EH (cell line): ENCODE measurements at regions not wholly inside any gene's neighbourhood (a gene's known extent, or its start where the extent isn't known, plus 50 kb on each side); places are given as distances from the start of the nearest gene placed in this dataset.
A peak's percentile ranks its signal among the peaks of the same experiment; 100 is the strongest.

Source experiments
- DNase-seq: peaks from one replicate; pipeline ENCODE4 v3.0.0-alpha.2; 2015; ENCODE audit warnings: low read depth

DNA sequence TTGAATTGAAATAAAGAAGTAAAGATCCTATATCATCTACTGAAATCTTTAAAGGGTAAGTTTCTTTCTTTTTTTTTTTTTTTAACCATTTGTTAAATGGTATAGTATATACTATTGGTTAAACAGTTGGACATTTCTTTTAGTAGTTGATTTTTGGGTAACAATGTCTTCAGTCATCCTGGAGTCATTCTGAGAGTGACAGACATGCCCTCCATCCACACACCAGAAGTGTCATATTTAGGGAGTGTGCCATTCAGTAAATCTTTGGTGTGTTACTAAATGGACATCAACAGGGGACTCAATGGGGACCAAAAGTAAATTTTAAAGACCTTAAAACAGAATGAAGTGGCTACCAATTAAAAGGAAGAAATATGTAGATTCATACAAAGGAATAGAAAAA, 50.8 kb upstream of the SLC39A10 start:
- DNase-seq: no peak

DNA sequence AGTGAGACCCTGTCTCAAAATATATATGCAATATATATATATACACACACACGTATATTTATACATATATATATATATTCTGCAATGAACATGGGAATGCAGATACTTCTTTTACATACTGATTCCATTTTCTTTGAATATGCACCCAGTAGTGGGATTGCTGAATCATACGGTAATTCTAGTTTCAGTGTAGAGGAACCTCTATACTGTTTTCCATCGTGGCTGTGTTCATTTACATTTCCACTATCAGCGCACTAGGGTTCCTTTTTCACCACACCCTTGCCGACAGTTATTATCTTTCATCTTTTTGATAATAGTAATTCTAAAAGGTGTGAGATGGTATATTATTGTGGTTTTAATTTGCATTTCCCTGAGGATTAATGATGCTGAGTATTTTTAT, 52.3 kb upstream of the SLC39A10 start:
- no peak for DNase-seq

DNA sequence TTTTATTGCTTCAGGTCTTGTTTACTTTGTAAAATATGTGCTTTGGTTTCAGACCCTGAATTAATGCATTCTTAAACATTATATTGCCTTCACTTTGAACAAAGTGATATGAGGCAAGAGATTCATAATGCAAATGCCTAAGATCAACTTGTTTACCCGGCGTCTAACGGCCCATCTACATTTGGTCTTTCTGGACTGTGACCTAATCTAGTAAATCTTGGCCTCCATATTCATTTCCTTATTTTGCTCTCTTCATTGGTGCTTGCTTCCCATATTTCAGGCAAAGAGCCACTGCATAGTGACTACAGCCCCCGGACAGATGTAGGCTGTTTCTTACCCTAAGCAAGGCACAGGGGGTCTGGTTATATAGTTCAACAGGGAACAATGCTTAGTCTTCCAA, 53.0 kb upstream of the SLC39A10 start:
- no peak for DNase-seq

DNA sequence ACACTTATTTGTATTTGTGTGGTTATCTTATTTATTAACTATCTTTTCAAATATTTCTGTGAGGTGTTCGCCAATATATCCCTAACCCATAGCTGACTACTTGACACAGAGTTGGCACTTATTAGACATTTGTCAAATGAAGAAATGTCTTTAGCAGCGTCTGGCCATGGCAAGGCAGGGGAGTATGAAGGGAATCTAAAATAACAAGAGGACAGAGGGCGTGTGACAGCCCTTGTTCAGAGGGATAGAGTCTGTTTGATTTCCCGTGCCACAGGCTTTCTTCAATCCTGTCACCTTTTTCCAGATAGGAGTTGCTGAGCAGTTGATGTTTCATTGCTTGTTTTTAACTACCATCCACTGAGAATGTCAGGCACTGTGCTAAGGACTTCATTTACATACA, 53.6 kb upstream of the SLC39A10 start:
- no peak for DNase-seq

DNA sequence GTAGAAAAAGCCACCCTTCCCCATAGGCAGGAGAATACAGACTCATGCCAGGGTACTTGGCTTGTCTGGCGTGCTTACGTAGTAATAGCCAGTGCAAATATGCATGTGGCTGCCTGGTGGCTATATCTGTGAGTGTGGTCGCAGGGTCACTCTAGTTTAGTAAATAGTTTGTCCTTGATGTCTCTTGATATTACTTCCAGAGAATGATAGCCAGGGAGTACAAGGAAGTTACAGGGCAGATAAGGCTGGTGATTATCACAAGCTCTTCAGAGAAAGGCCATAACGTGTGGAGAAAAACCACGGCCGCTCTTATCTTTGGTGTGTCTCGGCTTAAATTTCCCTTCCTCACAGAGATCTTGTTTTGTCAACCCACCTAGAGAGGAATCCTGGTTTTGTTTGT, 54.3 kb upstream of the SLC39A10 start:
- no peak for DNase-seq

GRCh38 chr2:195601361-195601760, 55.7 kb upstream of the SLC39A10 start:
- peak; percentile 32 for DNase-seq

GRCh38 chr2:195600778-195601177, 56.2 kb upstream of the SLC39A10 start:
- DNase-seq: no peak

DNA sequence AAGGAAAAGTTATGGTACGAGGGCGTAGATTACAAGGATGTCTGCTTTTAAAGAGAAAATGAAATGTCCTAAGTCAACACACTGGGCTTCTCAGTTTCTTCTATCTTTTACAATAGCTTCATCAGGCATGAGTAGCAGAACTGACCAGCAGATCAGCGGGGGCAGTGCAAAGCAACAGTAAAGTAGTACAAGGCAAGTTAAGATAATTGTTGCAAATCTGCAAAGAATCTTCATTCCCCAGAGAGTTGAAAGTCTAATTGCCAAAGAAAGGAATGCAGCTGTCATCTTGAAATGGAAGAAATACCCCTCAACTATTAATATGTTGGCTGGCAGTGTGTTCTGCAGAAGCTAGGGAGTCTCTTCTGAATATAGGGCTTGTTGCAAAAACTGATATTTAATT, 60.2 kb upstream of the SLC39A10 start:
- DNase-seq: peak; percentile 22

- DNase-seq: no peak
These were observed 61.2 kb upstream of the SLC39A10 start for GRCh38 chr2:195595825-195596224.

- peak; percentile 6 for DNase-seq
These were observed 61.9 kb upstream of the SLC39A10 start for GRCh38 chr2:195594919-195595694.

GRCh38 chr2:195594248-195594647, 62.8 kb upstream of the SLC39A10 start:
- no peak for DNase-seq

GRCh38 chr2:195592105-195592504, 64.9 kb upstream of the SLC39A10 start:
- no peak for DNase-seq

DNA sequence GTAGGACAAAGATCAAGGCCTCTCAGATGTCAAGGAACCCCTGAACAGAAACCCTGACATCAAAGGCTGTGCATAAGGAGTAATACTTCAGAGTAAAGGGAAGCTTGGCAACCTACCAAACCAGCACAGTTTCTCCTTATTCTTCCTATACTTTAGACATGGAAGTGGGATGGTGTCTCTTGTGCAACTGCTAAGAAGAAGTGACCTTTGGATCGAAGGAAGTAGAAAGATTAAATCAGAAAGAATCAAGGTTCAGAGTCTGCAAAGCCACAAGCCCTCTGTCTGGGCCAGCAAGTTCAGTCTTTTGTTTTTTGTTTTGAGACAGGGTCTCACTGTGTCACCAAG, 66.2 kb upstream of the SLC39A10 start:
- DNase-seq: no peak

DNA sequence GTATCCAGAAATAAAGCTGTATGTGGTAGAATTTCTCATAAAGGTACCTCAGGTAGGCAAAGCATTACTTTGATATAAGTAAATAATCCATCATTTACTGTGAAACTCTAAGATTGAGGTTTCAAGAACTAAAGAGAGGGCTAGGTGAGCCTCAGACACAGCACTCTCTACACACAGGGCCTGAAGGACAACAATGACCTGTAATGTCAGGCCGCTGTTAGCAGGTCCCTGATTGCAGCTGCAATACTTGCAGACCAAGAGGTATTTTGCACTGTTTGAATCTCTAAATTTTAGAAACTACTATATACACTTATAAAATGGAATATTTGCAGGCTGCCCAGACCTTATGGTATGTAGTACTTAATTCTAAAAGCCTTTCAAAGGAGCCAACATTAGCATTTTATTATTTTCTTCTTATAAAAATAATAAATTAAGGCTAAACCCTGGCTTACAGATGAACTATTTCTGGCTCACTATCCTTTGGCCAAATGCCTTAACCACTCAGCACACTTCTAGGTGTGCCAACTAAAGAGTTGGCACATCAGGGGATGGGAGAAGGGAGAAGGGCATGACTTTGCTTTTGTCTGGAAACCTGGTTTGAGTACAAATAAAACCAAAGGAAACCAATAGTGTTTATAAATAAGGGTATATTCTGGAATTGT, 66.7 kb upstream of the SLC39A10 start:
- DNase-seq: no peak

- DNase-seq: no peak
These were observed 69.1 kb upstream of the SLC39A10 start for GRCh38 chr2:195587966-195588365.

GRCh38 chr2:195586062-195586714, 70.8 kb upstream of the SLC39A10 start:
- no peak for DNase-seq

- DNase-seq: no peak
These were observed 74.8 kb upstream of the SLC39A10 start for GRCh38 chr2:195582188-195582587.

- peak; percentile 13 for DNase-seq
These were observed 77.1 kb upstream of the SLC39A10 start for GRCh38 chr2:195579776-195580555.

- peak; percentile 92 for DNase-seq
These were observed 81.1 kb upstream of the SLC39A10 start for GRCh38 chr2:195575879-195576401.

GRCh38 chr2:195575016-195575415, 82.0 kb upstream of the SLC39A10 start:
- no peak for DNase-seq

- DNase-seq: peak; percentile 20
These were observed 82.7 kb upstream of the SLC39A10 start for GRCh38 chr2:195574312-195574711.
